ENCODE measurements at regions not wholly inside any gene's neighbourhood (a gene's known extent, or its start where the extent isn't known, plus 50 kb on each side); places are given as distances from the start of the nearest gene placed in this dataset.

GRCh38 chr2:38427936-38428335 lies 50.9 kb upstream of the ATL2 start:
- ChIA-PET CTCF (ENCODE audit: low intra/inter-chr PET ratio, low total read pairs) (no interaction called here), POLR2A (no interaction called here)
- Histone ChIP-seq H3K4me2 (ENCODE audit: low read depth, low read length) (no peak overlapping the region), H3K36me3 (replicated peaks in 1 of 2; ENCODE audit: control insufficient read depth in 1 of 2, insufficient read depth in 2 of 2, low read length in 2 of 2) (no peaks in the 10 kb centered on the region), H3K27me3 (ENCODE audit: control insufficient read depth in 1 of 2, insufficient read depth in 2 of 2, low read length in 2 of 2) (peaks cover 0 to 16% of the 10 kb centered on the region in 2 experiments; a peak in 2 of 5 replicates), H3K4me3 (replicated peaks in 1 of 3; ENCODE audit: insufficient read depth in 1 of 3, low read depth in 2 of 3, low read length in 3 of 3) (no peak overlapping the region), H3K27ac (ENCODE audit: extremely low read length, insufficient read depth, low read length) (no peak overlapping the region), H3K9ac (ENCODE audit: insufficient read depth, low read depth, low read length) (no peak overlapping the region), H3K9me3 (ENCODE audit: low read length) (no peaks in the 10 kb centered on the region), H2AFZ (ENCODE audit: low read length) (no peak overlapping the region), H4K20me1 (ENCODE audit: insufficient read depth, low read length) (no peaks in the 10 kb centered on the region), H3K79me2 (ENCODE audit: insufficient read depth, low read length) (no peaks in the 10 kb centered on the region), H3K4me1 (ENCODE audit: insufficient read depth, low read length) (peaks cover 30% of the 10 kb centered on the region)
- no TSS peak for BruUV-seq (replicated peaks)
- DNase-seq (ENCODE audit: low spot score) = no peak
- WGBS (ENCODE audit: low lambda C conversion rate) = 38% methylated on average over 5 of the region's 6 CpGs
- intact Hi-C loops (cut with micrococcal nuclease; ENCODE audit: unreplicated experiment) = no loop called here
- no peak for ATAC-seq
- in situ Hi-C loops (cut with HindIII; ENCODE audit: extremely low pct_ligation_motif_present, low pct_unique_long_range_greater_than_20kb) = no loop called here
- FAIRE-seq = no peak
- TF ChIP-seq ZNF407 (CRISPR knock-in tag; IDR thresholded peaks at IDR 0.05; ENCODE audit: not compliant biosample characterization) = no peak
- TF ChIP-seq HNRNPL (IDR thresholded peaks at IDR 0.05; ENCODE audit: low read depth, low read length) = no peak
- no peak for TF ChIP-seq MTERF4 (CRISPR knock-in tag; IDR thresholded peaks at IDR 0.05)
- TF ChIP-seq HINFP (CRISPR knock-in tag; IDR thresholded peaks at IDR 0.05; ENCODE audit: low read depth) = no peak
- no peak for TF ChIP-seq ZNF766 (CRISPR knock-in tag; IDR thresholded peaks at IDR 0.05; ENCODE audit: borderline replicate concordance)
- no peak for TF ChIP-seq SAP130 (CRISPR knock-in tag; IDR thresholded peaks at IDR 0.05; ENCODE audit: low read depth)
- no peak for TF ChIP-seq HNRNPUL1 (IDR thresholded peaks at IDR 0.05; ENCODE audit: low read depth, low read length)
- TF ChIP-seq ZNF616 (CRISPR knock-in tag; IDR thresholded peaks at IDR 0.05; ENCODE audit: low read depth) = no peak
- no peak for TF ChIP-seq KLF11 (CRISPR knock-in tag; IDR thresholded peaks at IDR 0.05)
- TF ChIP-seq ZNF274 (CRISPR knock-in tag; IDR thresholded peaks at IDR 0.05) = no peak
- no peak for TF ChIP-seq FOXA1 (IDR thresholded peaks at IDR 0.05)
- no peak for TF ChIP-seq FOXA1 (CRISPR knock-in tag; IDR thresholded peaks at IDR 0.05)
- no peak for TF ChIP-seq ZNF446 (CRISPR knock-in tag; IDR thresholded peaks at IDR 0.05)
